ENCODE measurements at regions not wholly inside any gene's neighbourhood (a gene's known extent, or its start where the extent isn't known, plus 50 kb on each side); places are given as distances from the start of the nearest gene placed in this dataset.

- Histone ChIP-seq H3K36me3 (no peaks in the 10 kb centered on the region), H3K4me1 (no peaks in the 10 kb centered on the region), H3K4me3 (no peak overlapping the region), H3K27ac (no peak overlapping the region), H3K9me3 (no peaks in the 10 kb centered on the region), H3K27me3 (no peaks in the 10 kb centered on the region)
- 62% methylated on average over 2 of the region's 2 CpGs for WGBS, 2 donors (ENCODE audit: low coverage in 1 of 2)
- no peak for TF ChIP-seq CTCF (IDR thresholded peaks at IDR 0.05)
- no peak for ATAC-seq
Measured at GRCh38 chr11:31943056-31943780, 132.1 kb upstream of the PAX6 start.

GRCh38 chr11:31940371-31941037, 129.4 kb upstream of the PAX6 start:
- no peaks in the 10 kb centered on the region for H3K9me3 ChIP-seq
- no peaks in the 10 kb centered on the region for H3K4me1 ChIP-seq
- no peak for TF ChIP-seq POLR2A (IDR thresholded peaks at IDR 0.05)
- TF ChIP-seq POLR2AphosphoS5 (IDR thresholded peaks at IDR 0.05), result no peak
- no peak for TF ChIP-seq EP300 (IDR thresholded peaks at IDR 0.05)
- TF ChIP-seq CTCF (IDR thresholded peaks at IDR 0.05), result no peak
- no peak overlapping the region for H3K27ac ChIP-seq
- H3K4me3 ChIP-seq, result no peak overlapping the region
- H3K27me3 ChIP-seq, result no peaks in the 10 kb centered on the region
- H3K36me3 ChIP-seq, result no peaks in the 10 kb centered on the region
- ATAC-seq, result no peak
- 10 to 29% methylated on average over 2 to 3 of the region's 4 CpGs for WGBS, 2 donors (ENCODE audit: low coverage in 1 of 2)

GRCh38 chr11:31939004-31939403, 127.9 kb upstream of the PAX6 start:
- no peaks in the 10 kb centered on the region for H3K9me3 ChIP-seq
- H3K4me1 ChIP-seq, result no peaks in the 10 kb centered on the region
- WGBS, 2 donors (ENCODE audit: low coverage in 1 of 2), result 29 to 69% methylated on average over 3 of the region's 3 CpGs
- H3K27me3 ChIP-seq, result peaks cover 8% of the 10 kb centered on the region
- H3K4me3 ChIP-seq, result no peak overlapping the region
- TF ChIP-seq EP300 (IDR thresholded peaks at IDR 0.05) (no peak), POLR2AphosphoS5 (IDR thresholded peaks at IDR 0.05) (no peak), POLR2A (IDR thresholded peaks at IDR 0.05) (no peak), CTCF (IDR thresholded peaks at IDR 0.05) (no peak)
- no peaks in the 10 kb centered on the region for H3K36me3 ChIP-seq
- no peak for ATAC-seq
- H3K27ac ChIP-seq, result no peak overlapping the region

GRCh38 chr11:31936312-31936711, 125.2 kb upstream of the PAX6 start:
- WGBS, 2 donors (ENCODE audit: low coverage in 1 of 2), result 67 to 100% methylated on average over 1 of the region's 1 CpG
- Histone ChIP-seq H3K27me3 (peaks cover 24% of the 10 kb centered on the region), H3K4me1 (no peaks in the 10 kb centered on the region), H3K27ac (no peak overlapping the region), H3K4me3 (no peak overlapping the region), H3K36me3 (no peaks in the 10 kb centered on the region), H3K9me3 (no peaks in the 10 kb centered on the region)
- ATAC-seq, result no peak
- no peak for TF ChIP-seq CTCF (IDR thresholded peaks at IDR 0.05)
- no peak for TF ChIP-seq POLR2AphosphoS5 (IDR thresholded peaks at IDR 0.05)
- TF ChIP-seq POLR2A (IDR thresholded peaks at IDR 0.05), result no peak
- TF ChIP-seq EP300 (IDR thresholded peaks at IDR 0.05), result no peak

- WGBS, 2 donors (ENCODE audit: low coverage in 1 of 2), result 13 to 32% methylated on average over 7 to 8 of the region's 9 CpGs
- ATAC-seq, result no peak
- no peaks in the 10 kb centered on the region for H3K36me3 ChIP-seq
- no peak overlapping the region for H3K4me3 ChIP-seq
- TF ChIP-seq EP300 (IDR thresholded peaks at IDR 0.05) (no peak), CTCF (IDR thresholded peaks at IDR 0.05) (no peak), POLR2A (IDR thresholded peaks at IDR 0.05) (no peak), POLR2AphosphoS5 (IDR thresholded peaks at IDR 0.05) (no peak)
- H3K4me1 ChIP-seq, result no peaks in the 10 kb centered on the region
- H3K27me3 ChIP-seq, result peaks cover 27% of the 10 kb centered on the region
- H3K27ac ChIP-seq, result no peak overlapping the region
- H3K9me3 ChIP-seq, result no peaks in the 10 kb centered on the region
Measured at GRCh38 chr11:31932879-31933278, 121.8 kb upstream of the PAX6 start.
